CD4-positive, alpha-beta T cell treated with Interleukin-10 for 1 hour (primary cell): ENCODE measurements at regions not wholly inside any gene's neighbourhood (a gene's known extent, or its start where the extent isn't known, plus 50 kb on each side); places are given as distances from the start of the nearest gene placed in this dataset.

Experiments
- DNase-seq: peaks from one replicate; pipeline ENCODE4 v3.0.0-alpha.2; 2020

GRCh38 chr2:190785334-190785733, 95.3 kb upstream of the GLS start:
- DNase-seq = no peak

GRCh38 chr2:190786404-190787166, 94.0 kb upstream of the GLS start:
- DNase-seq = no peak

- DNase-seq = no peak
These were observed 92.8 kb upstream of the GLS start for GRCh38 chr2:190787743-190788235.

GRCh38 chr2:190789074-190790004, 91.3 kb upstream of the GLS start:
- no peak for DNase-seq

- no peak for DNase-seq
These were observed 89.2 kb upstream of the GLS start for GRCh38 chr2:190791347-190791975.

GRCh38 chr2:190791976-190792575, 88.5 kb upstream of the GLS start:
- no peak for DNase-seq

GRCh38 chr2:190792956-190793888, 87.4 kb upstream of the GLS start:
- DNase-seq = no peak

- no peak for DNase-seq
These were observed 86.2 kb upstream of the GLS start for GRCh38 chr2:190794377-190794776.

GRCh38 chr2:190794790-190795189, 85.8 kb upstream of the GLS start:
- no peak for DNase-seq

GRCh38 chr2:190795686-190796085, 84.9 kb upstream of the GLS start:
- no peak for DNase-seq

- no peak for DNase-seq
These were observed 80.6 kb upstream of the GLS start for GRCh38 chr2:190799999-190800398.

- DNase-seq = no peak
These were observed 80.1 kb upstream of the GLS start for GRCh38 chr2:190800528-190800927.

- DNase-seq = no peak
These were observed 78.5 kb upstream of the GLS start for GRCh38 chr2:190802129-190802528.

- DNase-seq = no peak
These were observed 77.9 kb upstream of the GLS start for GRCh38 chr2:190802626-190803209.

- peak; percentile 36 for DNase-seq
These were observed 76.3 kb upstream of the GLS start for GRCh38 chr2:190804182-190804795.

GRCh38 chr2:190805126-190805525, 75.5 kb upstream of the GLS start:
- no peak for DNase-seq

- DNase-seq = no peak
These were observed 74.8 kb upstream of the GLS start for GRCh38 chr2:190805843-190806242.

GRCh38 chr2:190807886-190808285, 72.7 kb upstream of the GLS start:
- no peak for DNase-seq

GRCh38 chr2:190809139-190809764, 71.4 kb upstream of the GLS start:
- DNase-seq = no peak

GRCh38 chr2:190809876-190810525, 70.6 kb upstream of the GLS start:
- no peak for DNase-seq
